ENCODE measurements at regions not wholly inside any gene's neighbourhood (a gene's known extent, or its start where the extent isn't known, plus 50 kb on each side); places are given as distances from the start of the nearest gene placed in this dataset.
A peak's percentile ranks its signal among the peaks of the same experiment; 100 is the strongest.
"Not testable (repeated sequence)": the region's sequence is repeated elsewhere in the genome, so short reads cannot be mapped to it uniquely, and the experiment has no call there.

DNA sequence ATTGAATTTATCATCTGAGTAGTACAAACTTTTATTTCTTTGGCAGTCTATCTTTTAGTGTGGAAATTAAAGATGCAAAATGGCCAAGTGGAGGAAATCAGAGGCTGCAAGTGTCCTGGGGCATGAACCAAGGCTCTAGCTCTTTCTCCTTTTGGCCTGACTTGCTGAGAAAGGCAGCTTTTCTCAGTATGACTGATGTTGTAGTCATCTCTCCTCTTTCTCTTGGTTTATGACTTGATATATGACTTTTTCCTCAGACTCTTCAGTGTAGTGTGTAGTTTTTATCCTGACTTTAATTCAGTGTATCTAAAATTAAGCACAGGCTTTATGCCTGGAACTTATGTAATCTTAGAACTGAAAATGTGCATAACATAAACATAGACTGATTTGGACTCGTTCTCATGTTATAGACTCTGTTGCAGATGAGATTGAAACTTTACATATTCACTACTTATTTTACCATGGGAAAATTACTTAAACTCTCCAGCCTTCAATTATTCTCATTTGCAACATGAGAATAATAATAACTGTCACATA, 65.7 kb downstream of the SLITRK5 start:
- no peak for DNase-seq (ENCODE audit: low read depth)

- DNase-seq (ENCODE audit: low read depth), result no peak
Observed at GRCh38 chr13:87754097-87754496, 82.9 kb downstream of the SLITRK5 start.

DNA sequence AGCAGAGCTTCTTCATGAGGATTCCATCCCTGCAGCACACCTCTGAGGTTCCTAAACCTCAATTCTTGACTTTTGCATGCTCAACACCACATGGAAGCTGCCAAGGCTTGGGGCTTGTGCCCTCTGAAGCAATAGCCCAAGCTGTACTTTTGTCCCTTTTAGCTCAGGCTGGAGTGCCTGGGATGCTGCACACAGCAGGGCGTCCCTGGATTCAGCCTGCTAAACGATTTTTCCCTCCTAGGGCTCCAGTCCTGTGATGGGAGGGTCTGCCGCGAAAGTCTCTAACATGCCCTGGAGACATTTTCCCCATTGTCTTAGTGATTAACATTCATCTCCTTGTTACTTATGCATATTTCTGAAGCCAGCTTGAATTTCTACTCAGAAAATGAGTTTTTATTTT, 98.3 kb downstream of the SLITRK5 start:
- no peak for DNase-seq (ENCODE audit: low read depth)

DNA sequence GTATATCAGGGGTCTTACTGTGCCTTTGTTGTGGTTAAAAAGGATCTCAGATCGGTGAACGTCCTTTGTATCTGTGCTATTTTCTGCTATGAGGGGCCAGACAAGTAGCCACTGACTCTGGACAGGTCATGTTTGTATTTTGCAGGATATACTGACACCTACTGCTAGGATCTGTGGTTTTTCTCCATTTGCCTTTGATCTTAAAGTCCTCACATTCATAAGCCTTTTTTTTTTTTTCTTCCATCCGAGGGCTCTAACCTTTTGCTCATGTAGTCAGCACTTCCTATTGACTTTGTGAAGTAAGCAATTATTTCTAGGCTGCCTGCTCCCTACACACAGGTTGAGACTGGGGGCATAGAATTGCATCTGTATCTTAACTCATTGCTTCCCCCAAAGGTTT, 106.2 kb downstream of the SLITRK5 start:
- no peak for DNase-seq (ENCODE audit: low read depth)

DNA sequence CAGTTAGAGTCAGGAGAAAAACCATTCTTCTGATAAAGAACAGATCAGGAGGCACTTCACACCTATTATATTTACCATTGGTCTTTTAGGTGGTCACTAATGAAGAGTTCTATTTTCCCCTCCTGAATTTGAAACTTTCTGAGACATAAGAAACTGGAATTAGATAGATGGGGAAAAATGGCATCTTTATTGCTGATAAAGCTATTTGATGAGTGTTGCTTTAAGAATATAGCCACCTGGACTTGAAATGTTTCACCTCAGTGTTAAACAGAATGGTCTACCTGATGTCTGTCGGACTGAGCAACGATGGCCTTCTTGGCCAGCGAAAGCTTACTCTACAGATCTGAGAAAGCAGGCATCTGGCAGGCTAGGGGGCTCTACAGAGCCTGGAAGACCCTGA, 107.0 kb downstream of the SLITRK5 start:
- DNase-seq (ENCODE audit: low read depth), result no peak

DNA sequence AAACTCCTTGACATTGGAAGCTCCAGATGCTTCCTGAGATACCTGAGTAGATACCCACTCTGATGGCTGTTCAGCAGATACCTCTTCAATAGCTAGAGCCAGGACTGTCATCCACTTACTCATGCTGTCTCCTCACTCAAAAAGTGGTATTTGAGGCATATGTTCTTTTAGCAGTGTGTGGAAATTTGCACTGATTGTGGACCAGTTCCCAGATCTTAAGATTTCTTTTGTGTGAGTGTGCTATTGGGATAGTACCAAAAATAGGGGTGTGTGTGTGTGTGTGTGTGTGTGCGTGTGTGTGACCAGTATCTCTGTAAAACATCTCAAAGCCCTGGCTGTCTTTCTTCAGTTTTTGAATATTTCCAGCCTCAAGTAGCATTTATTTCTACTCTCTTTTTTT, 108.3 kb downstream of the SLITRK5 start:
- DNase-seq (ENCODE audit: low read depth), result no peak

DNA sequence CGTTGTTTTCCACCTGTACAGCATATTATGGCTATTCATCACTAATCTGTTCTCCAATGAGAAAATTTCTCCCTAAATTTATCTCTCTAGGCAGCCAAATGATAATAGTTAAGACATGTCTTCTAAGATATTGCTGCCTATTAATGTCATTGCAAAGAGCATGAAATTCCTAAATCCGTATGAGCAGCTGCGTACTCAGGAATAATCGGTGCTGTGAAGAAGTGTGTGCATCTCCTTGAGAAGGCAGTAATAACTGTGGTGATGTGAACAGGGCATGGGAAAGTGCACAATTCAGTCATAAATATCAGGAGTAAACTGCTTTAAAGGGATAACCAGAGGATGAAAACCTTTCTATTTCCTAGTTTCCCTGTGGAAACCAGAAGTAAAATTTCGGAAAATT, 112.2 kb downstream of the SLITRK5 start:
- DNase-seq (ENCODE audit: low read depth), result no peak

GRCh38 chr13:87788363-87788762, 117.2 kb downstream of the SLITRK5 start:
- DNase-seq (ENCODE audit: low read depth), result no peak

- DNase-seq (ENCODE audit: low read depth), result no peak
Observed at GRCh38 chr13:87792878-87793277, 121.7 kb downstream of the SLITRK5 start.

- DNase-seq (ENCODE audit: low read depth), result no peak
Observed at GRCh38 chr13:87798536-87798935, 127.4 kb downstream of the SLITRK5 start.

- DNase-seq (ENCODE audit: low read depth), result peak; percentile 0
Observed at GRCh38 chr13:87810391-87810801, 139.2 kb downstream of the SLITRK5 start.

GRCh38 chr13:87810920-87811344, 139.8 kb downstream of the SLITRK5 start:
- no peak for DNase-seq (ENCODE audit: low read depth)

DNA sequence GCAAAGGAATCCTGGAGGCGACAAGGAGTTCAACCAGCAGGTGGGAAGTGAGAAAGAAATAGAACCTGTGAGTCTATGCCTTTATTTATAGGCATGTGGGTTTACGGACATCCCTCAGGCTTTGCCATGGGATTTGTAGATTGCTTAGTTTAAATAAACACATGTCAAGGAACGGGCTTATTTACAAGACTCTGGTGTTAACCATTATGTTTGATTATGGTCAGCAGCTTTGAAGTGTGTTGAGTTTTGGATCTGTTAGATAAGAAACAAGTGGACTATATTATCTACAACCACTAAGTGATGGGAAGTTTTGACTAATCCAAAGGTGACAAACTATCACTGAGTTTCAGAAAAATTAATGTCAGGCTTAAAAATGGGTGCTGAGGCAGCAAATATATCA, 143.2 kb downstream of the SLITRK5 start:
- DNase-seq (ENCODE audit: low read depth), result no peak

GRCh38 chr13:87820241-87820640, 149.1 kb downstream of the SLITRK5 start:
- DNase-seq (ENCODE audit: low read depth), result no peak

DNA sequence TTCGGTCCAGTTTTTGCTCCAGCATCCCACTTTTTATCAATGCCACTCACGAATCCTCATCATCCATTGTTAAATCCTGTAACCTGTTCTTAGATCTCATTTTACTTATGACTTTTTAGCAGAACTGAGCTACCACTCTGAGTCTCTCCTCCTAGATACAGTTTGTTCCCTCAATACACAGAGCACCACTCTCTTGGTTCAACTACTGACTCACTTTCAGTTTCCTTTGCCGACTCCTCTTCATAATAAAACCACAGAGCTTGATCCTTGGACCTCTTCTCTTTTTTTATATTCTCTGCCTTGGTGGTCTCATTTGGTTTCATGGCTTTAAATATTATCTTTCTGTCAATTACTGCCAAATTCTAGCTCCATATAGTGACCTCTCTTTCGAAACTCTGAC, 150.3 kb downstream of the SLITRK5 start:
- DNase-seq (ENCODE audit: low read depth), result no peak

DNA sequence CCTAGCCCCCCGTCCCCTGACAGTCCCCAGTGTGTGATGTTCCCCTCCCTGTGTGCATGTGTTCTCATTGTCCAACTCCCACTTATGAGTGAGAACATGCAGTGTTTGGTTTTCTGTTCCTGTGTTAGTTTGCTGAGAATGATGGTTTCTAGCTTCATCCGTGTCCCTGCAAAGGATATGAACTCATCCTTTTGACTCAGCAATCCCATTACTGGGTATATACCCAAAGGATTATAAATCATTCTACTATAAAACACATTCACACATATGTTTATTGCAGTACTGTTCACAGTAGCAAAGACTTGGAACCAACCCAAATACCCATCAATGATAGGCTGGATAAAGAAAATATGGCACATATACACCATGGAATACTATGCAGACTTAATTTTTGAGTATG, 155.1 kb downstream of the SLITRK5 start:
- DNase-seq (ENCODE audit: low read depth), result not testable (repeated sequence)

DNA sequence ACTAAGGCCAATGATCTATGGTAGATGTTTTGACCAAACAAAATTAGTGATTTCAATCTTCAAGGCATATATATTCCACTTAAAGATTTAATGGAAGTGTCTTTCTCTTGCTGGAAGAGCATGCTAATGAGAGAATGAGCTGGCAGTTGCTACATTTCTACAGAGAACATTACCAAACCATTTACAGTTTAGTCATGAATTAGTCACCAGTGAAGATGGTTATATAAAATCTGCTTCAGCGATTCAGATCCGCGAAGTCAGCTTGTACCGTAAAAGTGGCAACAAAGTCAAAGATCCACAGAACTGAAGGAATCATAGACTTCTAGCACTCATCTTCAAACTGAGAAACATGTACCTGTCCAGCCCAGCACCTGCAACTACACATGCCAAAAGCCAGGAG, 156.3 kb downstream of the SLITRK5 start:
- DNase-seq (ENCODE audit: low read depth), result peak; percentile 1

DNA sequence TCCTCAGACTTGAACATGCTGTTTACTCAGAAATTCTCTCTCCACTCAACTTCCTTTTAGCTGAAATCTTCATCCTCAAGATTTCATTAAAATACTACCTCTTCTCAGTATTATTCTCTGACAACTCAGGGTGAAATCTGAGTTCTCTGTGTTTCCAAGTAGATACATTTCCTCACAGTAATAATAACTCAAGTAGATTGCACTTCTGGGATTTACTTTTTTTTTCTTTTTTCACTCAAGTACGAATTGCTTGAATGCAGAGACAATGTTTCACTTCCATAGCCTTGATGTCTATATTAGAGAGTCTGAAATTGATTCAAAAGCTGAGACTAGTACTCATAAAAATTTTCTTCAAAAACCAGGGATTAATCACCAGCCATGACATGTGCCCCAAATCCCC, 166.4 kb downstream of the SLITRK5 start:
- no peak for DNase-seq (ENCODE audit: low read depth)

- DNase-seq (ENCODE audit: low read depth), result no peak
Observed at GRCh38 chr13:87837946-87838345, 166.8 kb downstream of the SLITRK5 start.

DNA sequence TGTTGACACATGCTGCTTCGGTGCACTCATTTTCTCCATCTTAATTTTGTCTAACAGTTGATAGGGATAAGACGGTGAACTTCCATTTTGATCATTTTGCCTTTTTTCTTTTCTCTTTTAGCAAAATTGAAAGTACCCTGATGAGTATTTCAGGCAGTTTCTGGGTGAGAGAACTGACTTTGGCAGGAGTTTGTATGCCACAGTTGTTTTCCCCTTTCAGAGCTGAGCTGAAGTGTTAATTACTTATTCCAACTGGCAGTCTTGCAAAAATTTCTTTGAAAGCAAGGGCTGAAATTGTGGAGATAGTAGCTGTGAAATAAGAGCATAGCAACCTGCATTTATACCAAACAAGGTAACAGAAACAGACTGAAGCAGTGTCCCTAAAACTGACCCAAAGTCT, 180.2 kb downstream of the SLITRK5 start:
- DNase-seq (ENCODE audit: low read depth), result no peak

DNA sequence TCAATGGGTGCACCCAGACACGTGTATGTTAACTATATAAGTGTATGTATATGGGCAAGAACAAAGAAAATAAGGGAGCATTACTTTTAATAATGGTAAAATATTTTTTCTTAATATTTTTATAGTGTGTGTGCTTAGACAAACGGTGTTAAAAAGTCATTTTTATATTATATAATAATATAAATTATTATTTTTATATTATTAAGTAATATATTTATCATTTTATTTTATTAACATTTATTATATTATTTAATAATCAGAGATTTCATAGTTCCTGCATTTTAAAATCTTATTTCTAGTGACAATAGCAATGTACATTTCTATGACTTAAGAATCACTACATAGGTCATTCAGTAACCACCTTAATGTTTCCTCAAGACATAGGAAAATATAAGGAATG, 184.4 kb downstream of the SLITRK5 start:
- DNase-seq (ENCODE audit: low read depth), result no peak

- DNase-seq (ENCODE audit: low read depth), result no peak
Observed at GRCh38 chr13:87859261-87859660, 188.1 kb downstream of the SLITRK5 start.

GRCh38 chr13:87867426-87867825, 196.3 kb downstream of the SLITRK5 start:
- no peak for DNase-seq (ENCODE audit: low read depth)

GRCh38 chr13:87868731-87869130, 197.6 kb downstream of the SLITRK5 start:
- DNase-seq (ENCODE audit: low read depth), result no peak
